CD4-positive, alpha-beta T cell treated with Interferon gamma for 1 hour (primary cell): ENCODE measurements at regions not wholly inside any gene's neighbourhood (a gene's known extent, or its start where the extent isn't known, plus 50 kb on each side); places are given as distances from the start of the nearest gene placed in this dataset.
"Not testable (repeated sequence)": the region's sequence is repeated elsewhere in the genome, so short reads cannot be mapped to it uniquely, and the experiment has no call there.

Source experiments
- DNase-seq: peaks from one replicate; pipeline ENCODE4 v3.0.0-alpha.2; 2020

GRCh38 chr12:92389466-92389865, 243.8 kb upstream of the BTG1 start:
- no peak for DNase-seq

- no peak for DNase-seq
Measured at GRCh38 chr12:92385296-92385695, 239.7 kb upstream of the BTG1 start.

- DNase-seq: no peak
Measured at GRCh38 chr12:92384571-92384970, 238.9 kb upstream of the BTG1 start.

DNA sequence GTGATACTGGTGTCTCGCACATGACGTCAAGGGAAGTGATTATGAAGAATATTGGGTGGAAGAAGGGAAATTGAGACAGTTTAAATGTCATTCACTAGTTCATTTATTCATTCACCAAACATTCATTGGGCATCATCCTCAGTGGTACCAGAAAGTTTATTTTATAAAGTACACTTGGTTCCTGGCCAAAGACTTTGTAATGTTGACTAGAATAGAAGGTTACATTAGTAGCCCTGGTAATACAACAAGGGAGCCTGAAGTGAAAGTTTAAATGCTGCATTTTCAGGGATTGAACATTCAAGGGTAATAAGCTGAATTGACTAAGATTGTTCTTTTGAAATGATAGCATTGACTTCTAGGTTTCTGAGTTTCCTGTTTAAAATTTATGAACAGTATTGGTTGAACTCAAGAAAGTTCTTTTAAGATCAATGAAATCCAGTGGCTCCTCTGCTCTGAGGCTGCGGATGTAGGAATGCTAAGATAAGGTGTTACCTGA, 236.8 kb upstream of the BTG1 start:
- no peak for DNase-seq

- DNase-seq: no peak
Measured at GRCh38 chr12:92381856-92382255, 236.2 kb upstream of the BTG1 start.

GRCh38 chr12:92378682-92379479, 233.2 kb upstream of the BTG1 start:
- no peak for DNase-seq

DNA sequence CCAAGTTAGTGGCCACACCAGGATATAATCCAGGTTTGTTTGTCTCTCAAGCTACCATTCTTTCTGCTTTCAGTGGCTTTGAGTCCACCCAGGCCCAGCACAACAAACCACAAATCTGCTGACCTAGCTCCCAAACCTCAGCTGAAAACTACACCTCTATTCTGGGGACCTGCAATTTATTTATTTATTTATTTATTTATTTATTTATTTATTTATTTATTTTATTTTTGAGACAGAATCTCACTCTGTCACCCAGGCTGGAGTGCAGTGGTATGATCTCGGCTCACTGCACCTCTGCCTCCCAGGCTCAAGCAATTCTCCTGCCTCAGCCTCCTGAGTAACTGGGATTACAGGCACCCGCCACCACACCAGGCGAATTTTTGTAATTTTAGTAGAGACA, 229.9 kb upstream of the BTG1 start:
- not testable (repeated sequence) for DNase-seq

- DNase-seq: no peak
Measured at GRCh38 chr12:92370828-92371227, 225.2 kb upstream of the BTG1 start.

- no peak for DNase-seq
Measured at GRCh38 chr12:92369636-92370035, 224.0 kb upstream of the BTG1 start.

DNA sequence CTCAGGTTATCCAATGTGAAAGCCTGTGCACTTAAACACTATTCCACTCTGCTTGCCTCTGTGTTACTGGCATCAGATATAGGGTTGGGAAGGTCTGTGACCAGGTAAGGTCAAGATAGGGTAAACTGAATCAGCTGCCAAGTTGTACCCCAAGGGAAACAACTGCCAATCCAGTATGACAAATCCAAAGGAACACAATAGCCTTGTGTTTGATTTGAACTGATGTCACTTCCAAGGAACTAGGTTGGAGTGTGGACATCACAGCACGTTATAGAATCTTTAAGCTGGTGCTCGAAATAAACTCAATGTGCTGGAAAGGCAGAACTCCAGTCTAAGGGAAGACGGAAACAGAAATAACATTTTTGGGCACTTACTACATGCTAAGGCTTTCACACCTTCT, 223.4 kb upstream of the BTG1 start:
- DNase-seq: no peak

DNA sequence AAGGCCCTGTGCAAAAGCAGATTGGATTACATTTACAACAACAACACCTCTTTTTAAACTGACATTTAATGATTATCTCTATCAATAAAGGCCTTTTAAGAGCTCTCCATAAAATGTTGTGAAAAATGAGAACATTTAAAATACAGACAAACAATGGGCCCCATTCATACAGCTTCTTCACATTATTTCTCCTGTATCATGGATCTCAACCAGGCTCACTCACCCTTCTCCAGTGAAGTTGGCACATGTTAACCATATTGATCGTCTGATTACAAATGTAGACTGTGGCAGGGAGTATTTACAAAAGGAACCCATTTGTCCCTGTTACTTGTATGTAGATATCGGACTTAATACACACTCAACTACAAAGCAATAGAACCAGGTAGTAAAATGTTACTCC, 220.2 kb upstream of the BTG1 start:
- no peak for DNase-seq

- no peak for DNase-seq
Measured at GRCh38 chr12:92365333-92365732, 219.7 kb upstream of the BTG1 start.

DNA sequence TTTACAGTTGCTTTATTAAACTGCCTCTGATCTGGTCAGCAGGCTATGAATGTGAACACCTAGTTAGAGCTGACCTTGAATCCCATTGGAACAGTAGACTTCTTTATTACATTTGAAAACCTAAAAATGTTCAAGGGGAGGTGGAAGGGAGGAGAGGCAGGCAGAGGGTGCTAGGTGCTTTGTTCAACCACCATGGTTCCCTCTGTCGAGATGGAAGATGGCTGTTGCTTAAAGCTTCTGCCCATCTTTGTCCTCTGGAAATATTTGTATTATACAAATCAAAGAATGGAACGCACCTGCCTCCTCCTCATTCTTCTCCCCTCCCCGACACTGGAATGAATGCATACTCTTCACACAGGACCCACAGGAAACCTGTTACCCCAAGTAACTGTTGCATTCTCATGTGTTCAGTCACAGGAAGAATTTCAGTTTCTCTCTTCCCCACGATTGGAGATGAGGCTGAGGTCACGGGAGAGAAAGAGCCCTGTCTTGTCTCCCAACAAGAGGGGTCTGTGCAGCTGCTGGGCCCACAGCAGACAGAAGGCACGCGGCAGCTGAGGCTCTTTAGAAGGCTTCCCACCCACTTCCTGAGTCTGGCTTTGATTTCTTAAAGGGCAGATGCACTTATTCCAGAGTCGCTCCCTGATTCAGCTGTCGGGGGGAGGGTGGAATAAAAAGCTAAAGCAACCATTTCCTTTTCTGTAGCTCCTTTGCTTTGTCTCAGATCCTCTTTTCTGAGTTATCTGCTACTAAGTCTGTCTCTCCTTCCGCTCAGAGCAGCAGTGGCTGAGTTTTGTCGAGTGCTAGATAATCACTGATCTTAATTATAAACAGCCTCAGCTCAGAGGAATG, 217.9 kb upstream of the BTG1 start:
- peak; percentile 64 for DNase-seq

DNA sequence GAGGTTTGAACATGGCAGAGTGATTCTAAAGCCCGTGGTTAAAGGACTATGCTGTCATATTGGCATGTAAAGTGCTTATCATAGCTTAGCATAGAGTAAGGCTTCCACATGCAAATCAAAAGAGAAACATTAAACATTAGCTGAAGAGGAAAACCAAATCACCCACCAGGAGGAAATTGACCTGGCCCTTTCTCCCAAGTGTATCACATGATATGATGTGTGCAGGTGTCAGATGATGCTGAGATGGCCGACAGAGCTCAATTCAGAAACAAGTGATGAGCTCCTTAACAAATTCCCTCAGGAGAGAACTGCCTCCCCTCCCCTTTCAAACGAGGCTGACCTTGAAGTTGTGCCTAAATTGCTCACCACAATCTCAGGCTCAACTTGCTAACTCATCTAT, 217.1 kb upstream of the BTG1 start:
- peak; percentile 32 for DNase-seq

DNA sequence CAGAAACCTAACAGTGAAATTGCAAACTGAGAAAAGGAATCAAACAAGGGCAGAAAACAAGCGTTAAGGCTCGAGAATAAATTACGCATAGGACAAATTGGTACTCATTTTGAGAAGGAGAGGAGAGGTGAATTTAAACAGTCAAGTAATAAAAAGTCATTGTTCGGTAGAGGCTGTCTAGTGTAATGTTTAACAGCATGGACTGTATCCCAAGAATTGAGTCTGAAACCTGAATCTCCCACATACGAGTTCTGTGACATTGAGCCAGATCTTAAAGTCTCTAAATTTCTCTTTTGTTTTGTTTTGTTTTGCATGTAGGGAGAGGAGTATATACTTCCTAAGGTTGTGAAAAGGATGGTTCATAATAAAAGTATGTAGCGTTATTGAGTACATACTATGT, 216.5 kb upstream of the BTG1 start:
- no peak for DNase-seq

DNA sequence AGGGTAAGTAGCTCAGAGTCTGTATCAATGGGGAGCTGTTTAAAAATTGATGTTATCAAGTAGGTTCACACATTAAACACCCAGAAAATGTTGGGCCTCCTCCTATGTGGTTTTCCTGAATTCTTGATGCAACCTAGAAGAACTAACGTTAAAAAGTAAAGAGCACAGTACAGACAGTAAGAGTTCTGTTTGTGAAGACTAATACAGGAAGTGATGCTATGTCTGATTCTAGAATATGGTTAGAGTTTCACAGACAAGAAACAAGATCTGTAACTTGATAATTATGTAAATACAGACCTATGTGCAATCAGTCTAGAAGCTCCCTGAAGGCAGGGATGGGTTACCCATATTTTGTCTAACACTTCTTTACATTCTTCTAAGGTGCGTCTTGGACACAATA, 214.9 kb upstream of the BTG1 start:
- DNase-seq: no peak

DNA sequence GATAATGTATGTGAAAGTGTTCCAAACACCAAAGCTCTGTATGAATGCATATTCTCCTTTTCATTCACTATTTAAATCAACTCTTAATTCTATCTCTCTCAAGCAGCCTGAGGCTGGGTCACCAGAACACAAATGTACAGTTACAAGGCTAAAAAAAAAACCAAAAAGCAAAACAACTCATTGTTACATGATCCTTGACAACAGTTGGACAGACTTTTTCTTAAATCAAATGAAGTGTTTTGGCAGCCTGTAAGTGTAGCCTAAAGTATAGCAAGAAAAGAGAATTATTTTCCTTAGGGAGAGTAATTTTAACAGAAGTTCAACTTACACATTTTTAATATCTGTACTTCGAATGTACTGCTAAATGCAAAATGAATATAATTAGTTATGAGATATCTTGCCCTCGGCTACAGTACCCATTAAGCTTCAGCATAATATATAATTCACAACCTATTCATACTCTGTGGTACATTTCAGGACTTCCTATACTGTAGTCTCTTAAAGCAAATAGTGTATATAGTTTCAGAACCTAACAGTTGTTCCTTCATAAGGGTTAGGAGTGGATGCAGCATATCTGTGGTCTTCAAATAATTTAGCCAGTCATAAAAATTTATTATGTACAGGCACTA, 214.0 kb upstream of the BTG1 start:
- no peak for DNase-seq

DNA sequence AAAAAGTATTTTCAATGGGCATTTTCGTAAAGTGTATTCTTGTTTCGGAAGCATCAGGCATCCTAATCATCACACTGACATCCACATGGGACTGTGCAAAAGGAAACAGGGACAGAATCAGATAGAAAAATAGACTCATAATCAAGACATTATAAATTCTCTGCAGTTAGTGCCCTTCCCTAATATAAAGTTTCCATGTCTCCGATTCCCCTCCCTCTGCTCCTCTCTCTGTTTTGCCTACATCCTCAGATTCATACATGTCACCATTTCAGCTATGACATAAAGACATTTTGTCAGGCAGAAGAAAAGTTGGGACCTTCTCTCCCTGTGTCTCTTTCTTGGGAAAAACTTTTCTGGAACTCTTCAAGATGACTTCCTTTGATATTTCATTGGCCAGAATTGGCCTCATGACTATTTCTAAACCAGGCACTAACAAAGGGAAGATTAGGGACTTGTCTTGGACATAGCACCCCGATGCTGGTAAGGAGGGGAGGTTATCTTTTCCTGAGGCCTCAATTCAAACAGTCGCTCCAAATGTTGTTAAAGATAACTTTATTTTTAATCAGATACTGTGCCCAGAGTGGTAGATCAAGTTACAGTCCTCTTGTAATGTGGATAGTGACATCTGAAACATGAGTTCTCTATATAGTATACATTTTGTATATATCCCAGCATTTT, 212.1 kb upstream of the BTG1 start:
- no peak for DNase-seq

GRCh38 chr12:92356425-92356824, 210.8 kb upstream of the BTG1 start:
- no peak for DNase-seq

GRCh38 chr12:92349635-92350034, 204.0 kb upstream of the BTG1 start:
- no peak for DNase-seq

DNA sequence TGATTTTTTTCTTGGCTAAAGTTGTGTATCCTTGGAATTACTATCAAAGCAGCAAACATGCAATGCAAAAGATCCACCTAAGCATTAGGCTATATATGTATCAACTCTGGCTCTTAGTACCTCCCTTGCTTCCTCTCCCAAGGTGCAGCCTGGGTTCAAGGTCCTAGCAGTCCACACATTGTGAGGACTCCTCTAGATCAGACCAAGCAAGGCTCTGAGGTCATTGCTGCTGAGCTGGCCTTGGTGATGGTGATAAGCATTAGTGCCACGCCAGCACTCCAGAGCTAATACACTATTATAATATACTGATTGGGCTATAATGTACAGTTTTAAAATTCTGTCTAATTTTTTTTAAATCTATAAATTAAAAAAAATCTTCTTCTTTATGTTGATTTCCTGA, 196.9 kb upstream of the BTG1 start:
- no peak for DNase-seq

DNA sequence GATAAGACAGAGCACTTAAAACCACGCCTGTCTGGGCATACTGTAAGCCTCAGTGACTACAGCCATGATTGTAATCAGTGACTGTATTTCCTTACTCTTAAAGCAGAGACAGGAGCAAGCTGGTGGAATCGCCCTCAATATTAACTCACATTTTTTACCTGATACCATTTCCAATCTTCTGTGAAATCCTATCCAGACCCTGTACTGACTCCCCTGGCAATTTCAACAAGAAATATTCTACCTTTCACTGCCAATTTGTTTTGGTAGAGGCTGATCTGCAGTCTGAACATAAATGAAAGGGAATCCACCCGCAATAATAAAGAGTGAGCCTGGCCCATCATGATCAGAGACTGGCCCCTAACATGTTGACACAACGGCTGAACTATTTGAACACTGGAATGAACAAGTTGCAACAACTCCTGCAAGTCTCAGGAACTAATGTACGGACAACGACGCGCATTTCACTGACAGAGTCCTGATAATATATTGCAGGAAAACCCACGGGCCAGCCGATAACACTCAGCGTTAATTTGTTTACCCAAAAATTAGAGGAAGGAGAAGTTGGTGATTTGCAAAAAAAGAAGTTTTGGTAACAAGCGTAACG, 195.5 kb upstream of the BTG1 start:
- DNase-seq: no peak
